IPS-NIHi11 (cell line): ENCODE measurements at regions not wholly inside any gene's neighbourhood (a gene's known extent, or its start where the extent isn't known, plus 50 kb on each side); places are given as distances from the start of the nearest gene placed in this dataset.

Source experiments
- DNase-seq: peaks from one replicate; pipeline ENCODE4 v3.0.0; 2012; ENCODE audit warnings: mixed read lengths, low spot score

- no peak for DNase-seq
These were observed 1315.8 kb downstream of the EFNB2 start for GRCh38 chr13:105219651-105220050.

- DNase-seq = peak; percentile 14
These were observed 1322.0 kb downstream of the EFNB2 start for GRCh38 chr13:105213512-105213911.

- no peak for DNase-seq
These were observed 1327.7 kb downstream of the EFNB2 start for GRCh38 chr13:105207572-105208293.

- peak; percentile 43 for DNase-seq
These were observed 1333.1 kb downstream of the EFNB2 start for GRCh38 chr13:105202354-105202753.

- DNase-seq = no peak
These were observed 1334.1 kb downstream of the EFNB2 start for GRCh38 chr13:105201351-105201750.

GRCh38 chr13:105200181-105200580 is 1335.3 kb downstream of the EFNB2 start:
- DNase-seq = no peak

GRCh38 chr13:105196052-105196451 is 1339.4 kb downstream of the EFNB2 start:
- DNase-seq = peak; percentile 35

GRCh38 chr13:105193026-105193425 is 1342.4 kb downstream of the EFNB2 start:
- DNase-seq = no peak

- no peak for DNase-seq
These were observed 1351.3 kb downstream of the EFNB2 start for GRCh38 chr13:105184201-105184600.

GRCh38 chr13:105177265-105177900 is 1358.1 kb downstream of the EFNB2 start:
- DNase-seq = no peak

GRCh38 chr13:105170438-105170837 is 1365.0 kb downstream of the EFNB2 start:
- DNase-seq = no peak

- no peak for DNase-seq
These were observed 1367.2 kb downstream of the EFNB2 start for GRCh38 chr13:105168295-105168694.

GRCh38 chr13:105167385-105167784 is 1368.1 kb downstream of the EFNB2 start:
- no peak for DNase-seq

GRCh38 chr13:105165449-105166125 is 1369.9 kb downstream of the EFNB2 start:
- DNase-seq = no peak

GRCh38 chr13:105159841-105160240 is 1375.6 kb downstream of the EFNB2 start:
- no peak for DNase-seq

- DNase-seq = no peak
These were observed 1381.9 kb downstream of the EFNB2 start for GRCh38 chr13:105153611-105154010.

GRCh38 chr13:105151639-105152038 is 1383.8 kb downstream of the EFNB2 start:
- no peak for DNase-seq

GRCh38 chr13:105147461-105147860 is 1388.0 kb downstream of the EFNB2 start:
- no peak for DNase-seq

GRCh38 chr13:105144936-105145335 is 1390.5 kb downstream of the EFNB2 start:
- no peak for DNase-seq

- DNase-seq = no peak
These were observed 1391.4 kb downstream of the EFNB2 start for GRCh38 chr13:105144020-105144419.

- DNase-seq = no peak
These were observed 1392.9 kb downstream of the EFNB2 start for GRCh38 chr13:105142556-105142955.

GRCh38 chr13:105139380-105140285 is 1395.8 kb downstream of the EFNB2 start:
- no peak for DNase-seq
